ENCODE measurements at regions not wholly inside any gene's neighbourhood (a gene's known extent, or its start where the extent isn't known, plus 50 kb on each side); places are given as distances from the start of the nearest gene placed in this dataset.

DNA sequence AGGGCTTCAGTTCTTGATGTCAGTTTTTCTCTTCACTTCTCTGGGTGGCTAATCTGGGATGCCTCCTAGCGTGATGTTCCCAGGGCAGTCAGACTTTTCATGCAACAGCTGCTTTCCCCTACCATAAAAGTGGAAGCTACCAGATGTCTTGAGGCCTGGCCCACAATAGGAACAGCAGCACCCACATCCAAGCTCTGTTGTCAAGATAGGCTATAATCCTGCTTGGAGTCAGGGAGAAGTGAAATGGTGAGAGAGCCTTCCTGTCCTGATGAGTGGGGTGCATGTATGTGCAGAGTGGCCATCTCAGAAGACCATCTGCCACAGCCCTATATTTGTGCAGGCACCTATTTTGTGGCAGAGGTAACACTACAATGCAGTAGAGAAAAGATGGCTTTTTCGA is 108.0 kb downstream of the HTR5A start:
- DNase-seq (ENCODE audit: low read depth in 4 of 4, low spot score in 3 of 4): no peak

- DNase-seq (ENCODE audit: low read depth in 4 of 4, low spot score in 3 of 4): no peak
These were observed 111.6 kb downstream of the HTR5A start for GRCh38 chr7:155181768-155182167.

- DNase-seq (ENCODE audit: low read depth in 4 of 4, low spot score in 3 of 4): no peak
These were observed 112.4 kb downstream of the HTR5A start for GRCh38 chr7:155182406-155182970.

DNA sequence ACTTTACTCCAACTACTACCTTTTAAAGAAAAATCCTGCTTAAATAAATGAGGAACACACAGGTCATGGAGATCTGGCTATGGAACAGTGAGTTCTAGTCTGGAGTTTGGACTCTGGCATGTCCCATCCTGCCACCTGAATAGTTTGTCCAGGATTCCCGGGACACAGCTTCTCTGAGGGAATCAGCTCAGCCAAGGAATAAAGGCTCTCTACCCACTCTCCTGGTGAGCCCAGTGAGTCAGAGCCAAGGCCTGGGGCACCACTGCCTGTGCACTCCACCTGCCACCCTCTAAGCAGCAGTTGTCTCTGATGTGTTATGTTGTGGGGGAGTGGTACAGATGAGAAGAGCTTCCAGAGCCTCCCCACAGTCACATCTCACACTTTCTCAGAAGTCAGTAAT is 113.5 kb downstream of the HTR5A start:
- no peak for DNase-seq (ENCODE audit: low read depth in 4 of 4, low spot score in 3 of 4)

DNA sequence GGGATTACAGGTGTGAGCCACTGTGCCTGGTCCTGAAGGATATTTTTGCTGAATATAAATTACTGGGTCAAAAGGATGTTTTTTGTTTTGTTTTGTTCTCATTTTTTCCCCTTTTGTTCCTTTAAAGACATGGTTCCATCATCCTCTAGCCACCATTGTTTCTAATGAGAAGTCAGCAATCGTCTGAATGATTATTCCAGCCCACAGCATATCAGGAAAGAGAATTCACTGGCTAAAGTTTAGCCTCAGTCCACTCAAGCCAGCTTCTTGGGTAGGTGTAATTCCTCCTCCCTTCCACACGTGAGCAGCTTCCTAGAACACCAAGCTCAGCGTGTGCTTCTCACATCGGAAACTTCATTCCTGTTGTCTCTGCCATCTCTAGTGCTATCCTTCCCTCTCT is 112.8 kb upstream of the INSIG1 start:
- DNase-seq (ENCODE audit: low read depth in 4 of 4, low spot score in 3 of 4): no peak

DNA sequence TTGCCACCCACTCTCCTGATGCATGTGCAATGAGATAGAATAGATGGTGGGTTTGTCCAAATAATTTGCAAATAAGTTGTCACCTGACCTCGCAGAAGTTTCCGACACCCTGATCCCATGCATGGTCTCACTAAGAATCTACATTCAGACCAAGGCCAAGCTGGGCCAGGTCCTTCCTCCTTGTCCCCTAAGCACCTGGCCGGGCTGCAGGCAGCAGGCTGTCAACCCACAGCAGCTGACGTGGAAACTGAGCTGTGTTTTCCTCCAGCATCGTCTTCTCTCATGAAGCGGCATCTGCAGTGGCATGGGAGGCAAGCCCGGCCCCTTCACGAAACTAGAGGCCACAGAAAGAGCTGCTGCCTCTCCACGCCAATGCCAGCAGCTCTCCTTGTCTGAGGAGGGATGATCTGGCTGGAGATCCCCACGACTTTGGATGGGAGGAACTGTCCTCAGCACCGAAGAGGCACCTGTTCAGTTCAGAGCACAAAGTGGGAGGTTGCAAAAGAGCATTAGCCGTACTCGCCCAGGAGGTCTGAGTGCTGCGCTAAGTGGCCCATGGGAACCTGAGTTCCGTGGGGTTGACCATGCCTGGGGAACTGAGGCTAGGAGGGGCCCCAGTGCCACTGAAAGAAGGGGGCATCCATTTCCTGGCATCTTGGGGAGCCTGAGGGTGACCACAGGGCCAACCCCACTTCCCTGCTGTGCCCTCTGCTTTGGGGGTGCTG is 110.5 kb upstream of the INSIG1 start:
- DNase-seq (ENCODE audit: low read depth in 4 of 4, low spot score in 3 of 4): no peak

- DNase-seq (ENCODE audit: low read depth in 4 of 4, low spot score in 3 of 4): no peak
These were observed 109.3 kb upstream of the INSIG1 start for GRCh38 chr7:155188357-155188756.

- no peak for DNase-seq (ENCODE audit: low read depth in 4 of 4, low spot score in 3 of 4)
These were observed 108.7 kb upstream of the INSIG1 start for GRCh38 chr7:155188821-155189581.

DNA sequence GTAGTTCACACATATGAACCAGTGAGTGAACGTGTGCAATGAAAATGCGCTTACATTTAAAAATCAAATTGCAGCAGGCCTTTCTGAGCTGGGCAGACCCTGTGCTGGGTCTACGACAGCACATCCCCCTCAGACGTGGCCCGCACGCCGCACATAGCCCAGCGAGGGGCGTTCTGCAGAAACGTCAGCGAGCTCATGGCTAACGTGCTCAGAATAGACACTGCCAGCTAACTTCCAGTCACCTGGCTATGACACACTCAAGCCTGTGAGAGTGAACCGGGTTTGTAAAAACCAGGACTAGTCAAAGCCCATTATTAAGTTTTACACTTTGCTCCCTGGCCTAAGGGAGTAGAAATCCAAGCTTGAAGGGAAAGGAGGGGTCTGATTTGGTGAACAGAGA is 108.1 kb upstream of the INSIG1 start:
- DNase-seq (ENCODE audit: low read depth in 4 of 4, low spot score in 3 of 4): no peak

DNA sequence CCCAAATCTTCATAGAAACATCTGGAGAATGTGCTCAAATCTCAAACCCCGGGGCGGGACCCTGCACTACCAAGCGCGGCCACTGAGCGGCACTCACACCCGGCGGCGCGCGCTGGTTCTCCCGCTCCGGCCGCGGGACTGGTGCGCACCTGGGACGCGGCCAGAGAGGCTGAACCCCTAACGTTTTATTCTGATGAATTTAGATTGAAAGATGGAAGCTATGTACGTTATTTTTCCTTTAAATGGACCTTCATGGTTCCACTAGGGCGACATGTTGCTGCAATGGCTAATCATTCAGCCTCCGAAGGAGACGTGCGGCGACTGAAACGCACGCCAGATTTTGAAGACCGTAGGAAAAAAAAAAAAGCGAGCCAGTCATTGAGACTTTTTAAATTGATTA is 107.0 kb upstream of the INSIG1 start:
- no peak for DNase-seq (ENCODE audit: low read depth in 4 of 4, low spot score in 3 of 4)

DNA sequence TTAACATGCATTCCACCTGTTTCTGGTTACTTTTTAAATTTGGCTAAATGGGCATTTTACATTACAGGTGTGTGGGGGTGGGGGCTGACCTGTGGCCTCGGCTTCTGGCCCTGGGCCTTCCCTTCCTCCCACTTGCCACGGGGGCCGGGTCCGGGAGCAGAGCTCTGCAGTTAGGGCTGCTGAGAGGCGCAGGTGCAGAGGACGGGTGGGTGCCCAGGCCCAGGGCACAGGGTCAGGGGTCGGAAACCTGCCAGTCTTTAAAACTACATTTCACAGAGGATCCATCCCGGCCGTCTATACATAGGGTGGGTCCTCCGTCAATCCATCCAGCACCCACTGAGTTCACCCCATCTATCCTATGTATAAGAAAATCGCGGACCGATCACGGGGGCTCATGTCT is 106.5 kb upstream of the INSIG1 start:
- DNase-seq (ENCODE audit: low read depth in 4 of 4, low spot score in 3 of 4): no peak

DNA sequence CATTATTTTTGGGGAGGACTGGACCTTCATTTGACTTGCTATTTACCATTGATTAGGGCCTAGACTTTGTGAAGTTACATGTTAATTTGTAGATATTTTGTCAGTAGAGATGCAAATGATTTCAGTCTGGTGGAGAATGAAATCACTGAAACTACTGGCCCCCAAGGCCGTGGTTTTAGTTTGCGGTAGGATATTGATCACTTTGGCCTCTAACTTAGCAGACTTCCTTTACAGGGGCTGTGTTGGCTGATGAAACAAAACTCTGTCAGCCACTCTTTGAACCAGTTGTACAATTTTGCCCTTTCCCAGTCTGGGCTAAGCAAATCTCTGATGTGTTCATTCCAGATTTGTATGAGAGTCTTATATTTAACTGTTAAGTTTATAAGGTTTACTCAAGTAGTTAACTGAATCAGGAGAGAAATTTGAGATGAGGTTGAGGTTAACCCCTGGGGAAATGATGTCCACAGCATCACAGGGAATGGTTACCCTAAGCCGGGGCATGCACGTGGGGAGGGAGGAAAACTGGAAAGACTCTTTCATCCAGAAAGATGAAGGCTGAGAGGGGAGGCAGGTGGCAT is 105.7 kb upstream of the INSIG1 start:
- DNase-seq (ENCODE audit: low read depth in 4 of 4, low spot score in 3 of 4): no peak

DNA sequence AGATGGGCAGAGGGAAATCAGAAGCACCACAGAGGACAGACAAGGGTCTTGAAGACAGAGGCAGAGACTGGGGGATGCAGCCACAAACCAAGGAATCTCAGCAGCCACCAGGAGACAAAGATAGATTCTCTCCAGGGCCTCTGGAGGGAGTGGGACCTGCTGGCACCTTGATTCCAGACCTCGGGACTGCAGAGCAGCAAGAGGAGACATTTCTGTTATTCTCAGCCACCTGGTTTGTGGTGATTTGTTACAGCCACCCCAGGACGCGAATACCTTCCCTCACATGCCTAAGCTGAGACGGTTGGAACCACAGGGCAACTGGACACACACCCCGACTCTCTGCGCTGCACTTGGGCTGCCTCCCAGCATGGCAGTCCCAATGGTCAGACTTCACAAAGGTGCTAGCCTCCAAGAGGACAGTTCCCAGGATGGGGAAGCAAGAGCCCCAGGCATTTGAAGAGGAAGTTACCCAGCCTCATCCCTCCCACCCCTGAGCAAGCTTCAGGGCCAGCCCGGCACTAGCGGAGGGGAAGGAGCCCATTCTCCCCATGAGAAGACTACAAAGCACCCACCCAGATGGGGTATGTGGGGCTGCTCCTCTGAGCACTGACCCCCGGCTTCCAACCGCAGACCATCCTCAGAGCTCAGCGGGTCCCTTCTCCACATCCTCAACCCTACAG is 104.6 kb upstream of the INSIG1 start:
- no peak for DNase-seq (ENCODE audit: low read depth in 4 of 4, low spot score in 3 of 4)

DNA sequence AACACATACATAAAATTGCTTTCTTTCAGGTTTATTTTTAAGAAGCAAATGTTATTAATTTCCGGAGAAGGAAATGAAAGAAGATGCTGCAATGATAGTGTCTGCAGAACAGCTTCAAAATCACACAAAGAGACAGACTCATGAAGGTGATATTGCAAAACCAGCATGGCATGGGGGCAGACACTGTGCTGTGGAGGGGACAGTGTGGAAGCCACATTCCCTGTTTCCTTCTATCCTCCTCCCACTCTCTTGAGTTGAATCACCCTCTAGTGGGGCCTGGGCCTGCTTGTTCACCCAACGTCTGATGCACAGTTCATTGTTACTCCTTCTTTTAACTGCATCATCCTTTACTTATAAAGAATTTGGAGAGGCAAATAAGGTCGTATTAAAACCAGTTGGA is 104.0 kb upstream of the INSIG1 start:
- no peak for DNase-seq (ENCODE audit: low read depth in 4 of 4, low spot score in 3 of 4)

GRCh38 chr7:155194382-155195140 is 103.1 kb upstream of the INSIG1 start:
- DNase-seq (ENCODE audit: low read depth in 4 of 4, low spot score in 3 of 4): no peak

DNA sequence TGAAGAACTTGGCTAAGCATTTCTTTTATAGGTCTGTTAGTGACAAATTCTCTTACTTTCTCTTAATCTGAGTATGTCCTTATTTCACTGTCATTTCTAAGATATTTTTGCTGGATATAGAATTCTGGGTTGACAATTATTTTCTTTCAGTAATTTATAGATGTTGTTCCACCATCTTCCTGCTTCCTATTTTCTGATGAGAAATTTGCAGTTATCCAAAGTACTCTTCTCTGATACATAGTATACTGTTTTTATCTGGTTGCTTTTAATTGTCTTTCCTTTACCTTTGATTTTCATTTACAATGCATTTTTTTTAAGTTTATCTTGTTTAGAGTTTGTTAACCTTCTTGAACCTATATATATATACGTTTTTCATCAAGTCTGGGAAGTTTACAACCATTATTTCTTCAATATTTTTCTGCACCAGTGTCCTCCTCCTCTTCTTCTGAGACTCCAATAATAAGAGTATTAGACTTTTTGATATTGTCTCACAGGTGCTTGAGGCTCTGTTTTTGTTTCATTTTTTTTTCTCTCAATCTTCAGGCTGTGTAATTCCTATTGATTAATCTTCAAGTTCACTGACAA is 101.6 kb upstream of the INSIG1 start:
- DNase-seq (ENCODE audit: low read depth in 4 of 4, low spot score in 3 of 4): no peak

DNA sequence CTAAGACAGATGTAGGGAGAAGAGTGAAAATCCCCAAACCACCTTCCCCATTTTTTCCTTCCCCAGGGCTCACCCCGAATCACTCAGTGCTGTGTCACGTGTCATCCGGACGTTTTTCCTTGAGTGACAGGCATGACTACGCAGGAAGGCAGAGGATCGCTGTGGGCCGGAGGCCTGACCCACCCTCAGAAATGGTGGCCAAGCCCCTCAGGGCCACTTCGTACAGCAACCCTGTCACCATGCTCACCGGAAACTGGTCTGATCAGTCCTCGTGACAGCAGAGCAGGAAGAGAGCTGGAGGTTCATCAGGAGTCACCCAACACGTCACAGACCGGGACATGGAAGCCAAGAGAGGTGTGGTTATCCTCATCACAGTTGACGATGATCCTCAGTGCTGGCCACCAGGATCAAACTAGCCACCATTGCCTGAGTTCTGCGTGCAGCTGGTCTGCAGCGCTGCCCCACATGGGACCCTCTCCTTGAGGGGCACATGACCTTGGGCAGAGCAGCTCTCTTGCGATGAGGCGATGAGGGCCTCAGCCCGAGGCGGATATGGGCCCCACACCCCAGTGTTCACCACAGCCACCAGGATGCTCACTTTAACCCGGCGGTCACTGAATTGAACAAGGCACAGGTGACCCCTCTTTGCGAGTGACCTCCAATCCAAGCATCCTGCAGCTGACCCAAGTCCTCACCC is 99.3 kb upstream of the INSIG1 start:
- no peak for DNase-seq (ENCODE audit: low read depth in 4 of 4, low spot score in 3 of 4)

GRCh38 chr7:155198901-155199845 is 98.5 kb upstream of the INSIG1 start:
- no peak for DNase-seq (ENCODE audit: low read depth in 4 of 4, low spot score in 3 of 4)

Measured in left renal pelvis (tissue), 4 donors.